ENCODE measurements at regions not wholly inside any gene's neighbourhood (a gene's known extent, or its start where the extent isn't known, plus 50 kb on each side); places are given as distances from the start of the nearest gene placed in this dataset.

GRCh38 chr14:46063872-46064271 lies 587.7 kb downstream of the RPL10L start:
- no peaks in the 10 kb centered on the region for H3K36me3 ChIP-seq (ENCODE audit: control insufficient read depth, insufficient read depth, low read length)
- no peak overlapping the region for H3K4me3 ChIP-seq (ENCODE audit: insufficient read depth, low read depth, low read length)
- no peaks in the 10 kb centered on the region for H3K4me1 ChIP-seq (ENCODE audit: control insufficient read depth, insufficient read depth, low read length)
- 92 to 93% methylated on average over 10 of the region's 10 CpGs for WGBS, 2 experiments
- H3K27me3 ChIP-seq (ENCODE audit: control insufficient read depth, insufficient read depth, low read length, poor library complexity, severe bottlenecking) = no peaks in the 10 kb centered on the region
- no peaks in the 10 kb centered on the region for H3K9me3 ChIP-seq (ENCODE audit: control insufficient read depth, low read length)
- H3K27ac ChIP-seq (ENCODE audit: insufficient read depth, low read depth, low read length, poor library complexity, severe bottlenecking) = no peak overlapping the region

DNA sequence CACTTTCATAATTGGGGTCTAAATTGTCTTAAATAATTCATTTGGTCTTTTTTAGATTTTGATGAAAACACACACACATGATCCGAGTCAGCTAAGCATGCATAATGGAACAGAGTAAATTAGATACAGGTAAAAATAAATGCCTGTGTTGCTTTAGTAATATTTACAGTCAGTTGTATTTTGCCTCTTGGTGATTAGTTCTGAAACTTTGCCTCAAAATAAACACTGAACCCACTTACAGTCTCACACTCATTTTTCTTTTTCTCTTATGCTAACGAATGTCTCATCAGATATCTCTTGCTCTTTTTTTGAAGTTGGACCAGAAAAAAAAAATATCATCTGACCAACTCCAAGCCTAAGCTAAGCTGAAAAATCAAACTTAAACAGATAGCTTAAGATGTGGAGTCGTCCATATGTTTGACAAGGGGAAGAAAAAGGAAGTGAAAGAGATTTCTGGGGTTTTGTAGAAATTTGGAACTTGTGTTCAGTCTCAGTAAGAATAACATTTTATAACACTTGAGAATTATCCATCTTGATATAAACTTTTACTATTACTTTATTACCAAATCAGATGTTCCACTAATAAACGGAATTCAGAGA lies 592.5 kb downstream of the RPL10L start:
- no peak overlapping the region for H3K4me3 ChIP-seq (ENCODE audit: insufficient read depth, low read depth, low read length)
- H3K9me3 ChIP-seq (ENCODE audit: control insufficient read depth, low read length) = no peaks in the 10 kb centered on the region
- H3K4me1 ChIP-seq (ENCODE audit: control insufficient read depth, insufficient read depth, low read length) = no peaks in the 10 kb centered on the region
- 87 to 98% methylated on average over 3 to 4 of the region's 4 CpGs for WGBS, 2 experiments
- H3K36me3 ChIP-seq (ENCODE audit: control insufficient read depth, insufficient read depth, low read length) = no peaks in the 10 kb centered on the region
- H3K27me3 ChIP-seq (ENCODE audit: control insufficient read depth, insufficient read depth, low read length, poor library complexity, severe bottlenecking) = no peaks in the 10 kb centered on the region
- no peak overlapping the region for H3K27ac ChIP-seq (ENCODE audit: insufficient read depth, low read depth, low read length, poor library complexity, severe bottlenecking)

GRCh38 chr14:46057799-46058198 lies 593.8 kb downstream of the RPL10L start:
- H3K36me3 ChIP-seq (ENCODE audit: control insufficient read depth, insufficient read depth, low read length) = no peaks in the 10 kb centered on the region
- no peaks in the 10 kb centered on the region for H3K9me3 ChIP-seq (ENCODE audit: control insufficient read depth, low read length)
- H3K4me3 ChIP-seq (ENCODE audit: insufficient read depth, low read depth, low read length) = no peak overlapping the region
- H3K27me3 ChIP-seq (ENCODE audit: control insufficient read depth, insufficient read depth, low read length, poor library complexity, severe bottlenecking) = no peaks in the 10 kb centered on the region
- no peak overlapping the region for H3K27ac ChIP-seq (ENCODE audit: insufficient read depth, low read depth, low read length, poor library complexity, severe bottlenecking)
- no peaks in the 10 kb centered on the region for H3K4me1 ChIP-seq (ENCODE audit: control insufficient read depth, insufficient read depth, low read length)

GRCh38 chr14:46054526-46054925 lies 597.1 kb downstream of the RPL10L start:
- no peaks in the 10 kb centered on the region for H3K9me3 ChIP-seq (ENCODE audit: control insufficient read depth, low read length)
- H3K4me3 ChIP-seq (ENCODE audit: insufficient read depth, low read depth, low read length) = no peak overlapping the region
- H3K4me1 ChIP-seq (ENCODE audit: control insufficient read depth, insufficient read depth, low read length) = no peaks in the 10 kb centered on the region
- no peaks in the 10 kb centered on the region for H3K36me3 ChIP-seq (ENCODE audit: control insufficient read depth, insufficient read depth, low read length)
- WGBS, 2 experiments = 79 to 80% methylated on average over 2 of the region's 2 CpGs
- H3K27ac ChIP-seq (ENCODE audit: insufficient read depth, low read depth, low read length, poor library complexity, severe bottlenecking) = no peak overlapping the region
- H3K27me3 ChIP-seq (ENCODE audit: control insufficient read depth, insufficient read depth, low read length, poor library complexity, severe bottlenecking) = no peaks in the 10 kb centered on the region

GRCh38 chr14:46053221-46053620 lies 598.4 kb downstream of the RPL10L start:
- Histone ChIP-seq H3K9me3 (ENCODE audit: control insufficient read depth, low read length) (no peaks in the 10 kb centered on the region), H3K27ac (ENCODE audit: insufficient read depth, low read depth, low read length, poor library complexity, severe bottlenecking) (no peak overlapping the region), H3K4me3 (ENCODE audit: insufficient read depth, low read depth, low read length) (no peak overlapping the region), H3K27me3 (ENCODE audit: control insufficient read depth, insufficient read depth, low read length, poor library complexity, severe bottlenecking) (no peaks in the 10 kb centered on the region), H3K36me3 (ENCODE audit: control insufficient read depth, insufficient read depth, low read length) (no peaks in the 10 kb centered on the region), H3K4me1 (ENCODE audit: control insufficient read depth, insufficient read depth, low read length) (no peaks in the 10 kb centered on the region)
- 63% methylated on average over 1 of the region's 1 CpG; no CpG with 5 or more reads in 1 of the 2 experiments for WGBS, 2 experiments

GRCh38 chr14:46051796-46052195 lies 599.8 kb downstream of the RPL10L start:
- H3K4me3 ChIP-seq (ENCODE audit: insufficient read depth, low read depth, low read length) = no peak overlapping the region
- no peak overlapping the region for H3K27ac ChIP-seq (ENCODE audit: insufficient read depth, low read depth, low read length, poor library complexity, severe bottlenecking)
- no peaks in the 10 kb centered on the region for H3K27me3 ChIP-seq (ENCODE audit: control insufficient read depth, insufficient read depth, low read length, poor library complexity, severe bottlenecking)
- no peaks in the 10 kb centered on the region for H3K4me1 ChIP-seq (ENCODE audit: control insufficient read depth, insufficient read depth, low read length)
- no peaks in the 10 kb centered on the region for H3K36me3 ChIP-seq (ENCODE audit: control insufficient read depth, insufficient read depth, low read length)
- WGBS, 2 experiments = 69 to 73% methylated on average over 1 of the region's 1 CpG
- no peaks in the 10 kb centered on the region for H3K9me3 ChIP-seq (ENCODE audit: control insufficient read depth, low read length)

- no peaks in the 10 kb centered on the region for H3K36me3 ChIP-seq (ENCODE audit: control insufficient read depth, insufficient read depth, low read length)
- H3K9me3 ChIP-seq (ENCODE audit: control insufficient read depth, low read length) = no peaks in the 10 kb centered on the region
- no peak overlapping the region for H3K4me3 ChIP-seq (ENCODE audit: insufficient read depth, low read depth, low read length)
- no peaks in the 10 kb centered on the region for H3K4me1 ChIP-seq (ENCODE audit: control insufficient read depth, insufficient read depth, low read length)
- 35% methylated on average over 3 of the region's 3 CpGs for WGBS, 2 experiments
- H3K27me3 ChIP-seq (ENCODE audit: control insufficient read depth, insufficient read depth, low read length, poor library complexity, severe bottlenecking) = no peaks in the 10 kb centered on the region
- no peak overlapping the region for H3K27ac ChIP-seq (ENCODE audit: insufficient read depth, low read depth, low read length, poor library complexity, severe bottlenecking)
Measured at GRCh38 chr14:46048127-46048526, 603.5 kb downstream of the RPL10L start.

DNA sequence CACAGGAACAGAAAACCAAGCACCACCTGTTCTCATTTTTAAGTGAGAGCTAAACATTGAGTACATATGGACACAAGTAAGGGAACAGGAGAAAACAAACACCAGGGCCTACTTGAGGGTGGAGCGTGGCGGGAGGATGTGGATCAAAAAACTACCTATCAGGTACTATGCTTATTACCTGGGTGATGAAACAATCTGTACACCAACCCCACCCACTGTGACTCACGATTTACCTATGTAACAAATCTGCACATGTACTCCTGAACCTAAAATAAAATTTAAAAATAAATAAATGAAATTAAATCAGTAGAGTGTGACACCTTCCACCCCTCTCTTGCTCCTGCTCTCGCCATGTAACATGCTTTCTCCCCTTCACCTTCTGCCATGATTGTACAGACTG lies 615.5 kb downstream of the RPL10L start:
- 81 to 90% methylated on average over 3 to 4 of the region's 4 CpGs for WGBS, 2 experiments
- H3K4me3 ChIP-seq (ENCODE audit: insufficient read depth, low read depth, low read length) = no peak overlapping the region
- no peaks in the 10 kb centered on the region for H3K27me3 ChIP-seq (ENCODE audit: control insufficient read depth, insufficient read depth, low read length, poor library complexity, severe bottlenecking)
- no peak overlapping the region for H3K27ac ChIP-seq (ENCODE audit: insufficient read depth, low read depth, low read length, poor library complexity, severe bottlenecking)
- H3K4me1 ChIP-seq (ENCODE audit: control insufficient read depth, insufficient read depth, low read length) = no peaks in the 10 kb centered on the region
- no peaks in the 10 kb centered on the region for H3K36me3 ChIP-seq (ENCODE audit: control insufficient read depth, insufficient read depth, low read length)
- no peaks in the 10 kb centered on the region for H3K9me3 ChIP-seq (ENCODE audit: control insufficient read depth, low read length)

DNA sequence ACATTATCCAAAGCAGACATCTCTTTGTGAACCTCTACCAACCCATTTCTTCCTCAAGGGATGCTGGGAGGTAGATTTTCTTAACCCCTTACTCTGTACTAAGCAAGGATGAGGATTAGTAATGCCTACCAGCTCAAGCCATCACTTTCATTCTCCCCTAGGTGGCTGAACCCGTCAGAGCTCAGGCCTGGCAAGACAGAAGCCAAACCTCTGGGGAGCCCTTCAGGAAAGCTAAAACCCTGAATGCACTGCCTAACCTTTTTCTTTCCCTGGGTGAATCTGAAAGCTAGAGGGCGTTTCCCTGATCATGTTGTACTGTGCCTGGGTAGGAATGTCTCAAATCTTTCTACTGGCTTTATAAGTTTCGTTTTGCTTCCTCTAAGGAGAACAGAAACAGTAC lies 617.3 kb downstream of the RPL10L start:
- Histone ChIP-seq H3K9me3 (ENCODE audit: control insufficient read depth, low read length) (no peaks in the 10 kb centered on the region), H3K27me3 (ENCODE audit: control insufficient read depth, insufficient read depth, low read length, poor library complexity, severe bottlenecking) (no peaks in the 10 kb centered on the region), H3K4me3 (ENCODE audit: insufficient read depth, low read depth, low read length) (no peak overlapping the region), H3K4me1 (ENCODE audit: control insufficient read depth, insufficient read depth, low read length) (no peaks in the 10 kb centered on the region), H3K36me3 (ENCODE audit: control insufficient read depth, insufficient read depth, low read length) (no peaks in the 10 kb centered on the region), H3K27ac (ENCODE audit: insufficient read depth, low read depth, low read length, poor library complexity, severe bottlenecking) (no peak overlapping the region)
- WGBS, 2 experiments = 58 to 60% methylated on average over 2 to 3 of the region's 3 CpGs

DNA sequence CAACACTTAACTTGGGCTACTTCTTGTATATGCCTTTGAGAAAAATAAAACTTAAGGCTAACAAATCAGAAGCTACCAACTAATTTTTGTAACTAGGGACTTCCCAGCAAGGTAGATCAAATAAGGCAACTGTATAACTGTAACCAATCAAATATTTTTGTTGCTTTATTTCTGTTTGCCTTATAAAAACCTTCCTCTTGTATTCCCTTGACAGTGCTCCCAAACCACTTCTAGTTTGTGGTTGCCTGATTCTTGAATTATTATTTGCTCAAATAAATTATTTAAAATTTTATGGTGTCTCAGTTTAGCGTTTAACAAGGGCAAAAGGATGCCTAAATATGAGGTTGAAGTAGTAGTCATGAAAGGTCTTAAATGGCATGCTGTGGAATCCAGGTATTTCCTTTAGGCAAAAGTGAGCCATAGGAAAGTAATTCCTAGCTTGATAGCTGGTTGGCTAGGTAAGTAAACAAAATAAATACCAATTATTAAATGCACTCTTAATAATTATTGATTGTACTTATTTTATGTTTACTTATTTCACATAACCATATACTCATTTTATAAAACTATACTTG lies 632.6 kb downstream of the RPL10L start:
- 93 to 95% methylated on average over 1 of the region's 1 CpG for WGBS, 2 experiments
- H3K36me3 ChIP-seq (ENCODE audit: control insufficient read depth, insufficient read depth, low read length) = no peaks in the 10 kb centered on the region

DNA sequence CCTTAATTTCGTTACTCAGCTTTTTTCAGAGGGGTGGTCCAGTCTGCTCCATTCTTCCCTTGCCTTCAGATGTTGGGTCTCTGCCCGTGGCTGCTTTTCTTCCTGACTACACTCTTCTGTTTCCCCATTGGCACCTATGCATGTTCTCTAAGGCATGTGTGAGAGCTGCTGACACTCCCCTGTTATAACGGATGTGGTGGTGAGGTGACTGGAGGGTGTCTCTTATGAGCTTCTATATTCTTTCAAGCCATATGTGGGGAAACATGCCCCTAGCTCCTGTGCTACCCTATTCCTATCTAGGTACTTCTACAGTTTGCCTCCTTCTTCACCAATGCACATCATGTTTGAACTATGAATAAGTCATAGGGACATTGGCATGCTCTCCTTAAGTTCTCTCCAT lies 643.2 kb downstream of the RPL10L start:
- H3K9me3 ChIP-seq (ENCODE audit: control insufficient read depth, low read length) = no peaks in the 10 kb centered on the region
- H3K27ac ChIP-seq (ENCODE audit: insufficient read depth, low read depth, low read length, poor library complexity, severe bottlenecking) = no peak overlapping the region
- no peak overlapping the region for H3K4me3 ChIP-seq (ENCODE audit: insufficient read depth, low read depth, low read length)
- no peaks in the 10 kb centered on the region for H3K27me3 ChIP-seq (ENCODE audit: control insufficient read depth, insufficient read depth, low read length, poor library complexity, severe bottlenecking)
- H3K4me1 ChIP-seq (ENCODE audit: control insufficient read depth, insufficient read depth, low read length) = no peaks in the 10 kb centered on the region
- 93 to 100% methylated on average over 2 to 3 of the region's 3 CpGs for WGBS, 2 experiments
- H3K36me3 ChIP-seq (ENCODE audit: control insufficient read depth, insufficient read depth, low read length) = no peaks in the 10 kb centered on the region

More for the DNA sequence above, 632.6 kb downstream of the RPL10L start:
- no peaks in the 10 kb centered on the region for H3K4me1 ChIP-seq (ENCODE audit: control insufficient read depth, insufficient read depth, low read length)
- H3K9me3 ChIP-seq (ENCODE audit: control insufficient read depth, low read length) = no peaks in the 10 kb centered on the region
- H3K27ac ChIP-seq (ENCODE audit: insufficient read depth, low read depth, low read length, poor library complexity, severe bottlenecking) = no peak overlapping the region
- H3K4me3 ChIP-seq (ENCODE audit: insufficient read depth, low read depth, low read length) = no peak overlapping the region
- H3K27me3 ChIP-seq (ENCODE audit: control insufficient read depth, insufficient read depth, low read length, poor library complexity, severe bottlenecking) = no peaks in the 10 kb centered on the region
